ENCODE measurements at regions not wholly inside any gene's neighbourhood (a gene's known extent, or its start where the extent isn't known, plus 50 kb on each side); places are given as distances from the start of the nearest gene placed in this dataset.

DNA sequence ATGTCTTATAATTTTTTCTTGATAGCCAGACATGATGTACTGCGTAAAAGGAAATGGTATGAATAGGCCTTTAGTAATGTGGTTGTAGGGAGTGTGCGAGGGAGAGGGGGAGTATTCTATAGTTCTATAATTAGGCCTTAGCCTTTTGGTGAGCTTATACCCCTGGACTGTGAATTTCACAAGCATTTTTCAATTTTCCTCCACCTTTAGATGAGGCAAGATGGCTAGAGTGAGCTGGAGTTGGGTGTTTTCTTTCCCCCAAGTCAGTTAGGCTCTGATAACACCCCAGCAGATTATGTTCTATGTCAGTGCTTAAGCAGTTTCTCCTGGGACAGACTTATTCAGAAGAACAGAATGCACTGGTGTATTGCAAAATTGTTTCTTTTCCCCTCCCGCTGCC, 210.2 kb upstream of the NPY2R start:
- TF ChIP-seq ESRRG (CRISPR knock-in tag; IDR thresholded peaks at IDR 0.05) (no peak), SNAI2 (CRISPR knock-in tag; IDR thresholded peaks at IDR 0.05) (no peak), ZC3H10 (CRISPR knock-in tag; IDR thresholded peaks at IDR 0.05) (no peak)

Data from SK-N-SH treated with all-trans-retinoic acid at 6 μM for 48 hours (cell line).